HS-5 (cell line): ENCODE measurements at regions not wholly inside any gene's neighbourhood (a gene's known extent, or its start where the extent isn't known, plus 50 kb on each side); places are given as distances from the start of the nearest gene placed in this dataset.

ENCODE experiments used
- DNase-seq: peaks from one replicate; pipeline ENCODE4 v3.0.0-alpha.2; 2012; ENCODE audit warnings: low read depth

DNA sequence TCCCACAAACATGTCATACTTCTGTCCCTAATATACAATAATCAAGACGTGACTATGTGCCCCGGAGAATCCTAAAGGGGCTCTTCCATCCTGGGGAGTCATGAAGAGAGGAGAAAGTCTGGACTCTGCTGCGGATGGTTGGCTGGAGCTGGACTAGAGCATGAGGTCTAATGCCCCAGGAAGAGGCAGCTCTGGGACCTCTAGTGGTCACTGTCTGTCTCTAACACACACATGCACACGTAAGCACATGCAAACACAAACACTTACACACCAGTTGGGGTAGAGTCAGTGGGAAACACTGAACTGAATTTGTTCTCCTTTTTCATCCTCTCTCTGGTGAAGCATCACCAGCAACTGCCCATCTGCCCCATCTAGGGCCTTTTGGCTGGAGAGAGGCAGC, 271.6 kb downstream of the TDRD15 start:
- no peak for DNase-seq

DNA sequence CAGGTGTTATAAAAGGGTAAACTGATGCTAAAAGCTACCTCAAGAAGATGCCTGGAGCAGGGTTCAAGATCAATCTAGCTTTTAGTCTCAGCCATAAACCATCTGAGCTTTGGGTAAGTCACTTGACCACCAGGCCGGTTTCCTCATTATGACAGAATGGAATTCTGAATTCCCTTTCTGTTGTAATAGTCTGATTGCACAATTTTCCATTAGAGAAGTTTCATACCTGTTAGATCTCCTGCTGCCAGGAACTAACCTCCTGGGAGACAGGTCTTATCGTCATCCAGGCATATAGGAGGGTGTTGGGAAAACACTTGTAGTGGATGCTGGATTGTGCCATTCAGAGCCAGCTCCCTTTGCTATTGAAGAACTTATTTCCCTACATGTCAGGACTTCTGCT, 272.5 kb downstream of the TDRD15 start:
- no peak for DNase-seq

DNA sequence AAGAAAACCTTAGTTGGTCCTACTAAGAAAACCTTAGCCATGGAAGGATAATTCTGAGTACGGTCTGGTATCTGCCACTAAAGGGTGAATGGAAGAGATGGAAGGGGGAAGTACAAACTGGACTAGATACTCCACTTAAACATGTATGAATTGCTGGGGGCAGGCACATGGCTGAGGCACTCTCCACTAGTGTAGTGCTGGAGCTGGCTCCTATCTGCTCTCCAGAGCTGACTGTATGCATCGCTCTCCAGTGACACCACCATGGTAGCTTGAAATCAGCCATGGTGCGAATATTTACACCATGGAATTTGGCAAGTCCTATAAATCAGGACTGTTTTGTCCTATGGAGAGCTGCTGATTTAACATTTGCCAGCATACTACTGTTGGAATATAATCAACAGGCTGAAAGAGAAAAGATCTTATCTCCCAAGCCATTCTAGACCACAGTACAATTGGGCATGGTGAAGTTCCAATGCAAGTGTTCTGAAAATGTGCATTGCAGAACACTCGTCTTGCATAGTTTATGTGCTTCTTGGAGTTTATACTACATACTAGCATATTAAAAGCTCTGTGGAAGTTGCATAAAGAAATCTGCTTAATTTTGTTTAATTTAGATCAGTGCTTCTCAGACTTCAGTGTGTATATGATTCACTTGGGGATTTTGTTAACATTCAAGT, 277.4 kb downstream of the TDRD15 start:
- no peak for DNase-seq

DNA sequence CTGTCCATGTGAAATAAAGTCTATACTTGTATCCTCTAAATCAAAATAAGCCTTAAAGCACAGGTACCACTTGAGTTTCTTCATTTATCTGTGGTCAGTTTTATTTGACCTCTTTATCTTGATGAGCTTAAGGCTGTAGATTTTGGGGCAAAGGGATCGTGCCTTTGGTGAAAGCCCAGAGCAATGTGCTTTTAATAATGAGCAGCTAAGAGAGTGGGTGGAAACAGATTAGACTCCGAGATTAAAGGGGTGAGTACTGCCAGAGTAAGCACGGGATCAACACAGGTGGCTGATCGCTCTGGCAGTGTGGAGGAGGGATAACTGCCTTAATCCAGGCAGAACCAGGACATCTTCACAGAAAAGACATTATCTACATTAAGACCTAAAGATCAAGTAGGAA, 280.4 kb downstream of the TDRD15 start:
- DNase-seq, result no peak

DNA sequence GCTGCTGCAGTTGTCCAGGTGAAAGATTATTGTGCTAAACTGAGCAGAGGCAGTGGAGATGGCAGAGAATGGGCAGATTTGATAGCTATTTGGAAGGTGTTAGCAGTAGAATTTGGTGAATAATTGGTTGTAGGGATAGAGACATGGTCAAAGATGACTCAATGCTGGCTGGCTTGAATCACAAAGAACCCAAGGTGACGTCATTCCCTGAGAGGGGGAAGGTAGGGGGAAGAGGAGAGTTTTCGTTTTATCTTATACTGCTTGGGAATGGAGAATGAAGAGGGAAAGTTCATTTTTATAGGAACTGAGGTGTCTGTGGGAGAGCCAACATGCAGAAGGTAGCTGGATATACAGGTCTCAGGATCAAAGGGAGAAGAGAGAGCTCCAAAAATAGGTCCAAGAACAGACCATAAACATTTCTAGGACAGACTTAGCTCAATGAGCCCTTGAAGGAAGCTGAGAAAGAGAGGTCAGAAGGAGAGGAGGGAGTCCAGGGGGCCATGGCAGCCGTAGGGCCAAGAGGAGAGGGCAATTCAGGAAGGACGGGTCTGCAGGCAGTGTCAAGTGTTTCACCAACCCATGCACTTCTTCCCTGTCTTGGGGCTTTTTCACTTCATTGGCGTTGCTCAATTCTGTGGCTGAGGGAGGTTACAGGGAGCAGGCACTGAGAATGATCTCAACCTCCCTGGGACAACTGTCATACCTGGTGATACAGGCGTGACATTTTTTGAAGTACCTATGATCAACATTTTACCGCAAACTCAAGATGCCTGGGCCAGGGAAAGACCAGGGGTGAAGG, 281.3 kb downstream of the TDRD15 start:
- DNase-seq, result no peak

DNA sequence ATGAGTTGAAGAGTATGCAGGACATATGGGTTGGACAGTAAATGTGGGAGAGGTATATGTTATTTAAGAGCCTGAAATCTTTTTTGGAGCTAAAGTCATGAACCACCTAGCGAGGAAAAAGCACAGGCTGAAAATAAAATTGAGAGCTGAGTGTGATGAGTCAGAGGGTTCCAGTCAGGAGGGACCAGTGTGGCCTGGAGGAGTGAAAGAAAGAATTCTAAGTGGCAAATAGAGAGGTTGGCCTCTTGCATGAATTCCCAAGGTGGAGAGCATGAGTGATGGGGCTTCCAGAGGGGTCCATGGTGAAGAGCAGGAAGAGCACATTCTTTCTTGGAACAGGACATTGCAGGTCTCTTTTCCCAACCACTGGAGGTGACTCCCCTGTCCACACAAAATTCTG, 282.6 kb downstream of the TDRD15 start:
- DNase-seq, result no peak

DNA sequence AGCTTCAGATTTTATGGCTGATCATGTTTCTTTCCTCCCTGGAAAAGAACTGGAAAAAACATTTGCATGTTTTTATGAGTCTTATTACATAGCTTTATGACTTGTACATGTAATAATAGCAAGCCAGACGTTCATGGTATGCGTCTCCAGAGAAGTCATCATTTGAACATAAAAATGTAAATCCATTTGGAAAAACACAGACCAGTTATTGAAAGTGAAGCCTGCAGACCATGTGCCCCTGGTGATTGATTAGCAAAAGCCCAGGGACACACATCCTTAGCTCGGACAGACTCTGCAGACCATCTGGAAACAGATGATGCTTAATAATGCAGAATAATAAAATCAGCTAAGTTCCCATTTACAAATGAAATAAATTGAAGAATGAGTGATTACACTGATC, 283.1 kb downstream of the TDRD15 start:
- DNase-seq, result no peak

DNA sequence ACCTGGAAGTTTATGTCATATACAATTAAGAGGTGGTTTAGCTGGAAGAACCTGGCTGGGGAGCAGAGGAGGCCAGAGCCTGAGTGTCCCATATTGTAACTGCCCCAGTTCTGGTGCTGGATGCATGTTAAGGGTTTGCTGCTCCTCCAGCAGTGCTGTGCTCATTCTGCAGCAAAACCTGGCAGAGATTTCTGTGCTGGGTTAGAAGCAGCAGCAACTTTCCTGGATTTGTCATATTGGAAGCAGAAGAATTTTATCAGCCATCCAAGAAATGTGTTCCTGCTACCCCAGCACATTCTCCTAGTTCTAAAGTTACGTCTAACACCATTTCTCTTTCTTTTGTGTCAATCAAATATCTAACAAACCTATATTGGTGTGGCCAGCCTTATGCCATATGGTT, 284.1 kb downstream of the TDRD15 start:
- no peak for DNase-seq

DNA sequence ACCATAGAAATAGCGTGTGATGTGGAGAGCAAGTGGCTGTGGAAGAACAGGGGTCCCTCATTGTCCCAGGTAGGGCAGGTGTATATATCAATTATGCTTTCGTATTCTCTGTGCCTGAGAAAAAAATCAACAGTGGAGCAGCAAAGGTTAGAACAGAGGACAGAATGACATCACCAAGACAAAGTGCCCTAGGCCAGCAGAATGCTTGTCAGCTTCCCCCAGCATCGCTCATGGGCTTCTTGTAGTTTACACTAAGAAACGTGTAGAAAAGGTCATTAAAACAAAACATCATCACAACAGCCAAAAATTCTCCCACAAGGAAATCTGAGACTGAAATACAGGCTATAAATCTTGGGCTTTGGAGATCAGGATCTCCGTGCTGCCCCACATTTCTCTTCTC, 288.0 kb downstream of the TDRD15 start:
- no peak for DNase-seq

DNA sequence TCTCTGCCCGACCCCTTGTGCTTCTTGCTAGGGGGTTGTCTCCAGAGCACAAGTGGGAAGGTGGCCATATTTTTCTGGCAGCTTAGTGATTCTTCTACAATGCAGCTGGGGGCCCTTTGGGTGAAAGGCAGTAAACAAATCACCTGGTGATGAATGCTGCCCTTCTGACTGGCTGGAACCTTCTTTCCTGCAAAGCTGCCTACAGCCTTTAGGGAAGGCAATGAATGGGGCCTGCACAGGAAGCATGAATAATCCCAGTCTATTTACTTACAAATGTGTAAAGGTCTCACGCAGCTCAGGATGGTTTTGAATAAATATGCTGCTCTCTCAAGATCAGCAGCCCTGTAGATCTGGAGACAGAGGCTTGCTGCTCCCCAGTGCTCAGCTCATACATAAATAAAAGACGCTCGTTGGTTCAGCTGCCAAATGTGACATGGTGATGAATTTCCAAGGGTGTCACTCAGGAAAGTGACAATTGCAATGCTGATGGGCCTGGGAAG, 289.2 kb downstream of the TDRD15 start:
- no peak for DNase-seq

DNA sequence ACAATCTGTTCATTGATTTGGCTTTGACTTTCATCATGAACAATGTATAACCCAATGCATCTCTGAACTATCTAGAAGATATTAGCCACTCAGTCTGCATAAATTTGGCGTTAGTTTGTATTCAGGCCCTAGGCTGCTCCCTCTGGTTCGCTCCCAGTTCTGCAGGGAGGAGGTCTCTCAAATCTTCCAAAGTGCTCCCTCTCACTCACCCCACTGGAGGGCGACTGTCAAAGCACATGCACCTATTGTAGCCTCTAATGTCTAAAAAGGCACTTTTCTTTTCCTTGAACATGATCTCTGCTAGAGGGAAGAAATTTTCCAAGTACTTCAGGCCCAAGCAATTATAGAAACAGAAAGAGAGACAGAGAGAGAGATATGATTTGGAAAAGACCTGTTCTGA, 291.5 kb downstream of the TDRD15 start:
- no peak for DNase-seq

DNA sequence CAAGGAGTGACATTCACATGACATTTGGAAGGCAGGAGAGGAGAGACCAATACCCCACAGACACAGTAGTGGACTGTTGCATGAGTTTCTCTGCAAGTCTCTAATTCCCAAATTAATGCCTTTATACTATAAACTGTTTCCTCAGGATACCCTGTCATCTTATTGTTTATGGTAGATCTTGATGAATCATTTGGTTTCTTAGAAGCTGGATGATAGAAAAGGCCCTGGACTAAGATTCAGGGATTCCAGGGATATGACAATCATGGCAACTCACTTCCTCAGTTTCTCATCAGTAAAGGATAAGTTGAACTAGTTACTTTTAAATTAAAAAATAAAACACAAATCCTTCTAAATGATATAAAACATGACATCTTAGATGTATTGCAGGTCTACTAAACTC, 292.5 kb downstream of the TDRD15 start:
- no peak for DNase-seq

DNA sequence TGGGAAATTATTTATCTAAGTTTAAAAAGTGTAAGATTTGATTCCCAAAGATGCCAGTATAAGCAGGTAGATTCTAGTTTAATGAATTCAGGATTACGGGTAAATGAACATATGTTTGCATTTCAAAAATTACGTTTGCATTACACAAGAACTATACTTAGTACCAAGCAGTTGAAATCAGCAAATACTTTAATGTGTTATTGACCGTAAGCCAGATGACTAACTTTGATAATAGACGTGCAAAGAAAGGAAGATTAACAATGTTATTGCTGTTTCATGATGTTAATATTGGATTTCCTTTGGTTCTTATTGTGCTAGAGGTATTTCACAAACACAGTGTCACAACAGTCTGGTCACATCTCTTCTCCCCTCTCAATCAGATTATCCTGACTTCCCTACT, 294.7 kb downstream of the TDRD15 start:
- no peak for DNase-seq

DNA sequence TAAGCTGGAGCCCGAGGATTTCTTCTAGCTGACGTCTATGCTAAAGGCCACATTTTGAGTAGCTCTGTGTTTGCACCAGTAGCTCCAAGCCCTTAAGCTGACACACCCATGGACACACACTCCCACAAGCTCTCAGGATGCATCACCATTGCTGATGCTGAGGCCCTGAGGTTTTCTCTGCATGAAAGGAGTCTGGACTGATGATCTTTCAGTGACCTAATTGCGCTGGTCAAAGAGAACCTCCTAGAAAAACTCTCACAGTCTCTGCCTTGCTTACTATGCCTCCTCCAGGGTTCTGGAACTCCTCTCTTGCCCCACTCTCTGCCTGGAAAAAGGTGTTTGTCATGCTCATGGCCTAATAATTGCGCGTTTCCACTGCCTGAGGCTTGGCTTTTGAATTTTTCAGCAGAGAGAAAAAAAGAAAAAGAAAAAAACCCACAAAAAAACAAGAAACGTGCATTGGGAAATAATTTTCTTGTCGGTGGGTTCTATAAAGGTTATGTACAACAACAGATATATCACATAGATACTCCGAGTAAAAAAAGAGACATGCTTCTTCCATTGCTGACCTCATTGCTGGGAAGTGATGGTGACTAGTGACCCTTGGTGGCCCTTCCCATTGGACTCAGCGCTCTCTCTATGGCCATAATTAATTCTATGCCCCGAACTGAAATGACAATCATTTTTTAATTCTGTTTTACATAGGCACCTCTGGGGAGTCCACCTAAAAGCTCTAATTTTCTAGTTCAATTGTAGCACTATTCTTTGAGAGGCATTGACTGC, 297.0 kb downstream of the TDRD15 start:
- DNase-seq, result no peak

DNA sequence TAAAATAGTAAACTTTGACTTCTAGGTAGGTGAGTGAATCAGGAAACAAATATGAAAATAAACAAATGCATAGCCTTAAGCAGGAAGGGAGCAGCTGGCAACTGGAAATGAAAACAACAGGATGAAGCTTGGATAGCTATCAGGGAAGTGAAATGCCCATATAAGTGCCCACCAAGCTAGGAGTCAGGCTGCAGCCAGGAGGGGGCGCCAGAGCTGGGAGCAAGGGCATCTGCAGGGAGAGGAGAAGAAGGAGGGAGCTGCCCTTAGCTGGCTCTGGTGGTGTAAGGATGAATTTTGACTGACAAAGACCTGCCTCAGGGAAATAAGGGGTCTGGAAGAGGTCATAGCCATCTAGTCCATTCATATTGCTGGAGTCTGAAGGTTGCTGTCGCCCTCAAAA, 298.3 kb downstream of the TDRD15 start:
- no peak for DNase-seq

DNA sequence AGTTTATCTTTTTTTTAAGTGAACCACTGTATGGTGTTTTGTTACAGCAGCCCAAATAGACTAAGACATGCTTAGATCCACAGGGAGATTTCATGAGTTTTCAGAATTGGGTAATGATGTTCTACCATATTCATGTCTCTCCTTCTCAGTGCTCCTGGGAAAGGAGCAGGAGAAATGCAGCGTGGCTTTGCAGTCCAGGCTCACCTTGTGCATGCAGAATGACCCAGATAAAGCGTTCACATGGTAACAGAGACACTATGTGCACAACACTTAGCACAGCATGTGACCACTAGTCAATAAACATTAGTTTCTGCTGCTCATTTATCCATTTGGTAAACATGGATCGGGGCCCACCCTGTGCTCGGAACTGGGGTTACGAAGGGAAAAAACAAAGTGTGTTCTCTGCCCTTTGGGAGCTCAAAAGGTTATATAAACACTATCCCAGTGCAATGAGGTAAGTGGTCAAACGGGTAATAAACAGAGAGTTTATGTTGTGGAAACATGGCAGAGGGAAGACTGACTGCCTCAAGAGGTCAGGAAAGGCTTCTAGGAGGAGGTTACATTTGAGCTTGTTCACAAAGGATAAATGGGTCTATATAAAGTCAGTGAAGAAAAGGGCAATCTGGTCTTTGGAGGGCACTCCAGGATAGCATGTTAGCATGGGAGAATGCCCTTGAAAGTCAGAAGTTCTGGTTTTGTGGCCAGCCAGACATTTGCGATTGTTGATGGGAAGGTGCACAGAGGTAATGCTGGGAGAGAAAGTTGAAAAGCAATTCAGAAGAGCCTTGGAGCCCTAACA, 299.2 kb downstream of the TDRD15 start:
- DNase-seq, result no peak

DNA sequence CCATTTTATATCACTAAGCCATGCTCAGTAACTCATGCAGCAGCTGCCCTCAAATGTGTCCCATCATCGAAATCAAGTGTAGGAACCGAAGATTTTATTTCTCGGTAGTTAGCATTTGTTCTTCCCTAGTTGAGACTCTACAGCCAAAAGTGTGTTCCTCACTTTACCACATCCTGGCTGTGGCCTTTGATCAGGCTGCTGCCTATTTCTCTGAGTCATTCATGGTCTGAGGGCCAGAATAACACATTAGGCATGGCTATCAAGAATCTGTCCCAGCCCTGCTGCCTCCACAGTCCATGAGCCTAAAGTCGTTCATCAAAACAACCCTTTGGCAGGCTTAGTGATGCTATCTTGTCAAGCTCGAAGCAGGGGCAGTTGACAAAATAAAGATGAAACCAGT, 300.1 kb downstream of the TDRD15 start:
- no peak for DNase-seq

DNA sequence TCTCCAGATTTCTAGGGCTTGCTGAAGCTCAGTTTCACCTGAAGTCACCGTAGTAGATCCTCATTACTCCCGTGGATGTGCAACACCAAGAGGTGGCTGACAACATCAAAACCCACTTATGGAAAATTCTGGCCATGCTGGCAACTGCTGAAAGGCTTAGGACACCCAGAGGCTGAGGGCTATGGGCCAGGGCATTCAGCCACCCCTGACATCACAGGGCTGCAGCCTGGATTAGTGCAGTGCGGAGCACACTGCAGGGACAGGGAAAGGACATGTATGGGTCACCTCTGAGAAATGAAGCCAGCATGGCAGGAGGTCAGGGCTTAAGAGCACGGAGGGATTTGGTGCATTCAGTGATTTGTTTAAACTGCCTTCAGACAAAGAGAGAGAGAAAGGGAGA, 300.6 kb downstream of the TDRD15 start:
- no peak for DNase-seq

DNA sequence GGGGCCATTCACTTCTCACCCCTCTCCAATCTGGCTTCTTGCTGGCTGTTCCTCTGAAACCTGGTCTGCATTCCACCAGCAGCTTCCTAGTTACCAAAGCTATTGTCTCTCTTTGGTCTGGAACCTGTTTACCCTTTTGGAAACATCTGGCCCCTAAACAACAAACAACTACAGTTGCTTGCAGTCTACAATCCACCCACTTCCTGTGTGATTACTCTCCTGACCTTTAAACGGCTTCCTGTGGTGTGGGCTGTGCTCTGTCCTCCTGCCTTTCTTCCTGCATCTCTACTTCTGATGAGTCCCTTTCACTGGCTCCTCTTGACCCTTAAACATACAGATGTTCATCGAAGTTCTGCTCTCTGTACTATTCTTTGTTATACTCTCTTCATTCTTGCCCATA, 303.8 kb downstream of the TDRD15 start:
- no peak for DNase-seq

DNA sequence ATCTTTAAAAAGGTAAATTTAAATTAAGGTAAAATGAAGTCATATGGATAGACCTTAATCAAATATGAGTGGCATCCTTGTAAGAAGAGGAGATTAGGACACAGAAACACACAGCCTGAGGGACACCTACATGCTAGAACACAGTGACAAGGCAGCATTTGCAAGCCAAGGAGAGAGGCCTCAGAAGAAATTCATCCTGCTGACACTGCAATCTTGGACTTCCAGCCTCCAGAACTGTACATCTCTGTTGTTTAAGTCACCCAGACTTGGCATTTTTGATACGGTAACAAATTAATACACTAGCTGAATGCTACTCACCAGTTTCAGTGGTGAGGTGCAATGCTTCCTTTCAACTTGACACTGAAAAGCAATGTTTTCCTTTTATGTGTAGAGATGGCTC, 305.0 kb downstream of the TDRD15 start:
- no peak for DNase-seq

DNA sequence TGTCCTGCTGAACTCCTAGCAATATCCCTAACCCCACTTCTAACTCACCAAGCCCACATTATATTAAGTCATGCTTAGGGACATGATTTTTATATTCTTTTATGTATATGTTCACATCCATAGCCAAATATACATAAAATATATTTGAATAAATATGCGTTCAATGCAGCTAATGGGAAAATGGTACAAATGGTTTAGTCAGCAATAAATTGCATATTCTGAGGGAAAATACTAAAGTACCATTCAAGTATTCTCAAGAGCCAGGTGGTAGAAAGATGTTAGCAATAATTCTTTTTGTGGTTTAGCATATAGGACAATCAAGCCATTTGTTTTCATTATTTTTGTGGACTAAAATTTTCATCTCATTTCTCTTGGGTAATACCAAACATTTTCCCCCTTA, 306.0 kb downstream of the TDRD15 start:
- DNase-seq, result no peak

DNA sequence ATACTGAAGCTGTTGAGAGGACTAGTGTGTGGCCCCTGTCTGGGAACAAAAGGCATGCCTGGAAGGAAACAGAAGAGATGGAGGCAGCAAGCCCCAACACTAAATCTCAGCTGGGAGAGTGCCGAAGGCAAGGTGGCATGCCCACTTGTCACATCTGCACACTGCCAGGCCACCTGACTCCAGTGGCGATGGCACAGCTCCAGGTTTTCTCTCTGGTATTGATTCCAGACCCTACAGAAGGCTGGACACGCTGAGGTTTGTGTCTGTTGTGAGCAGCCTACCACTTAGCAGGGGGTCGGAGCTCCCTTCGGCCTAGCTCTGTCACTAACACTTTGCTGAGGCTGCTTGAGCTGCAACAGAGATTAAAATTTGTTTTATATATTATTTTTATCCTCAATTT, 307.3 kb downstream of the TDRD15 start:
- no peak for DNase-seq
